ENCODE measurements at regions not wholly inside any gene's neighbourhood (a gene's known extent, or its start where the extent isn't known, plus 50 kb on each side); places are given as distances from the start of the nearest gene placed in this dataset.
"Not testable (repeated sequence)": the region's sequence is repeated elsewhere in the genome, so short reads cannot be mapped to it uniquely, and the experiment has no call there.

GRCh38 chr11:46223252-46223513 lies 54.3 kb upstream of the CREB3L1 start:
- Mint-ChIP-seq H3K4me1 (no peaks in the 10 kb centered on the region), H3K36me3 (no peaks in the 10 kb centered on the region), H3K9me3 (no peaks in the 10 kb centered on the region), H3K27ac (no peak overlapping the region), H3K27me3 (peaks cover 33% of the 10 kb centered on the region), H3K4me3 (no peak overlapping the region)
- CTCF ChIA-PET, result no interaction called here
- no peak for DNase-seq

GRCh38 chr11:46222490-46223251 lies 54.8 kb upstream of the CREB3L1 start:
- H3K4me3 Mint-ChIP-seq, result no peak overlapping the region
- no peaks in the 10 kb centered on the region for H3K4me1 Mint-ChIP-seq
- no peak overlapping the region for H3K27ac Mint-ChIP-seq
- H3K27me3 Mint-ChIP-seq, result peaks cover 32% of the 10 kb centered on the region
- H3K36me3 Mint-ChIP-seq, result no peaks in the 10 kb centered on the region
- H3K9me3 Mint-ChIP-seq, result no peaks in the 10 kb centered on the region
- no peak for DNase-seq
- CTCF ChIA-PET, result no interaction called here

DNA sequence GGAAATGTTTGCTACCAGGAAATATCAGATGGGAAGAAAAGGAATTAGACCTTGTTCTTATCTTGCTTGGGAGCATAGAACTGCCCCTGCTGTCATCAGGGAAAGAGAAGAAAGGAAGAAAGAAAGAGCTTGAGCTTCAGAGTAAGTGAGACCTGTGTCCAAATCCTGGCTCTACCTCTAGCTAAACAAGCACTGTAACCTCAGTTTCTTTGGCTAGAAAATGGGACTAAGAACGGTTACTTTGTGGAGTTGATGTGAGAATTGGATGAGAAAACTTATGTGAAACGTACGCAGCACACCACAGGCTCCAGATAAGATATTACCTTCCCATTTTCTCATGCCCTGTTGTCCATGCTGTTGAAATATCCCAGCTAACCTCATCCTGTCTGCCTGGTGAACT lies 57.1 kb upstream of the CREB3L1 start:
- Mint-ChIP-seq H3K4me1 (no peaks in the 10 kb centered on the region), H3K4me3 (no peak overlapping the region), H3K27ac (no peak overlapping the region), H3K36me3 (no peaks in the 10 kb centered on the region), H3K27me3 (peaks cover 34% of the 10 kb centered on the region), H3K9me3 (no peaks in the 10 kb centered on the region)
- DNase-seq, result no peak
- CTCF ChIA-PET, result no interaction called here

DNA sequence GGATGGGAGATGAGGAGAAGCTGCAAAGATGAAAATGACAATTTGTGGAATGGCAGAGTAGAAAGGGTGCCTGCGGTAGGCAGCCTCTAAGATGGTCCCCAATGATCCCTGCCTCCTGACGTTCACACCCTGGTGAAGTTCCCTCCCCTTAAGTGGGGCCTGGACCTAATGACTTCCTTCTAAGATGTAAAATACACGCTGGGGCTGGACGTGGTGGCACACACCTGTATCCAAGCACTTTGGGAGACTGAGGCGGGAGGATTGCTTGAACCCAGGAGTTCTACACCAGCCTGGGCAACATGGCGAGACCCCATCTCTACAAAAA lies 60.7 kb upstream of the CREB3L1 start:
- CTCF ChIA-PET, result no interaction called here
- H3K4me1 Mint-ChIP-seq, result no peaks in the 10 kb centered on the region
- no peaks in the 10 kb centered on the region for H3K9me3 Mint-ChIP-seq
- DNase-seq, result no peak
- H3K36me3 Mint-ChIP-seq, result no peaks in the 10 kb centered on the region
- H3K27me3 Mint-ChIP-seq, result peaks cover 33% of the 10 kb centered on the region
- H3K27ac Mint-ChIP-seq, result no peak overlapping the region
- H3K4me3 Mint-ChIP-seq, result no peak overlapping the region

GRCh38 chr11:46216019-46216764 lies 61.3 kb upstream of the CREB3L1 start:
- CTCF ChIA-PET, result no interaction called here
- peaks cover 33% of the 10 kb centered on the region for H3K27me3 Mint-ChIP-seq
- no peak overlapping the region for H3K27ac Mint-ChIP-seq

GRCh38 chr11:46215208-46215931 lies 62.1 kb upstream of the CREB3L1 start:
- Mint-ChIP-seq H3K27me3 (peaks cover 28% of the 10 kb centered on the region), H3K4me1 (peaks cover 3% of the 10 kb centered on the region), H3K36me3 (no peaks in the 10 kb centered on the region), H3K4me3 (no peak overlapping the region), H3K9me3 (no peaks in the 10 kb centered on the region), H3K27ac (no peak overlapping the region)
- CTCF ChIA-PET, result no interaction called here
- DNase-seq, result no peak

More at GRCh38 chr11:46216019-46216764, 61.3 kb upstream of the CREB3L1 start:
- H3K9me3 Mint-ChIP-seq, result no peaks in the 10 kb centered on the region
- H3K4me1 Mint-ChIP-seq, result no peaks in the 10 kb centered on the region
- DNase-seq, result no peak
- no peaks in the 10 kb centered on the region for H3K36me3 Mint-ChIP-seq
- H3K4me3 Mint-ChIP-seq, result no peak overlapping the region

DNA sequence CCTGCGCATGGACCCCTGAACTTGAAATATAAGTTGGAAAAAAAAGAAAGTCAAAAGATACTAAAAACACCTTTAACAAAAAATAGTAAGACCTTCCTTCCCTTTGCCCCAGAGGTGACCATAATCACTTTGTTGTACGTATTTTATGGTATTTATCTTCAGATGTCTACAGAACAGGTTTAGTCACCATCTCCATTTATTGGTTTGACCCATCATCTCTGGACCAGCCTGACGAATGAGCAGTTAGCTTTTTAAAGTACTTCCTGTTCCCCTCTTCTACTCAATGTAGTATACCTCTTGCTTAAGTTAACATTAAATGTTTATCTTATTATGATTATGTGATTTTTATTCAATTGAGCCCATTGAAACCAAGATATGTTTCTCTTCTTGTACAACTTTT lies 64.7 kb upstream of the CREB3L1 start:
- no peak for DNase-seq
- Mint-ChIP-seq H3K4me1 (peaks cover 9% of the 10 kb centered on the region), H3K9me3 (no peaks in the 10 kb centered on the region), H3K27me3 (peaks cover 29% of the 10 kb centered on the region), H3K27ac (no peak overlapping the region), H3K36me3 (no peaks in the 10 kb centered on the region), H3K4me3 (no peak overlapping the region)
- CTCF ChIA-PET, result no interaction called here

GRCh38 chr11:46210856-46211255 lies 66.6 kb upstream of the CREB3L1 start:
- Mint-ChIP-seq H3K9me3 (no peaks in the 10 kb centered on the region), H3K27ac (no peak overlapping the region)
- CTCF ChIA-PET, result no interaction called here

DNA sequence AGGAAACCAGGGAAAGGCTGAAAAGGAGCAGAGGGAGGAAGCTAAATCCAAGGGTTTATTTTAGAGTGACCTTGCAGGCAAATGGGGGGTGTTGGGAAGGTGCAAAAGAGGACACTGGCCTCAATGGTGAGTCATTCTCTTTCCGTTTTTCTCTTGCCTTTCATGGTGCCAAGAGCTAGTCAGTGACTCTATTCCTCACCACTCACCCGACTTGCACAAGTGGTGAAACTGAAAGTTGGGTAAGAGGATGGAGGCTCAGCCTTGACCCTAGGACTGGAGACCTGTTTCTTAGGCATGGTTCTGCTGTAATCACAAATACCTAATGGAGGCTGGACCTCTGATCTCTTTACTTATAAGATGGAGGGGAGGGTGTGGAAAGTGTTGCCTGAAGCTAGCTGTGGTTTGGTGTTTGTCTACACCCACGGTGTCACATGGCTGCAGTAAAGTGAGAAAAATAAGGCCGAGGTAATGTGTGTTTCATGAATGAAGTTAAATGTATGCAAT lies 67.3 kb upstream of the CREB3L1 start:
- Mint-ChIP-seq H3K27me3 (peaks cover 21% of the 10 kb centered on the region), H3K36me3 (no peaks in the 10 kb centered on the region), H3K27ac (no peak overlapping the region), H3K9me3 (no peaks in the 10 kb centered on the region), H3K4me3 (no peak overlapping the region), H3K4me1 (peaks cover 9% of the 10 kb centered on the region)
- DNase-seq, result no peak
- CTCF ChIA-PET, result interaction anchor here (0.6 kb wide), 1 partner anchor 83 kb away, joined by 3 read pairs; no protein-coding TSS in a partner anchor

More at GRCh38 chr11:46210856-46211255, 66.6 kb upstream of the CREB3L1 start:
- Mint-ChIP-seq H3K4me3 (no peak overlapping the region), H3K36me3 (no peaks in the 10 kb centered on the region), H3K27me3 (peaks cover 26% of the 10 kb centered on the region), H3K4me1 (peaks cover 9% of the 10 kb centered on the region)
- DNase-seq, result no peak

- not testable (repeated sequence) for H3K36me3 Mint-ChIP-seq, H3K9me3 Mint-ChIP-seq, H3K4me3 Mint-ChIP-seq, DNase-seq, H3K4me1 Mint-ChIP-seq, H3K27ac Mint-ChIP-seq
- H3K27me3 Mint-ChIP-seq, result peaks cover 23% of the 10 kb centered on the region
- CTCF ChIA-PET, result interaction anchor here (0.6 kb wide), 1 partner anchor 82 kb away, joined by 3 read pairs; no protein-coding TSS in a partner anchor
These were observed 67.8 kb upstream of the CREB3L1 start for GRCh38 chr11:46209624-46210023.

DNA sequence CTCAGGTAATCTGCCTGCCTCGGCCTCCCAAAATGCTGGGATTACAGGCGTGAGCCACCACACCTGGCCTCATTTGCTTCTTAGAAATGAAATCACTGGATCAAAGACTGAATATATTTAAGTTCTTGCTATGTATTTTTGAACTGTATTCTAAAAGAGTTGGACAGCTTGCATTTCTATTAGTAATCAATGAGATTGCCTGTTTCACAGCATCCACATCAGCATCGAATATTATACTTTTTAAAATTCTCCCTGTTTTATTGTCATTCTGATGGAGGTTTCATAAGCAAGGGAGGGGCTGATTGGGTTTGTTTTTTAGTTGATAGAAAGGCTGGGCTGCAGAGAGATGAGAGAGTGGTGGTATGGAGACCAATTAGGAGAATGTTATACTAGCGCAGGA lies 68.7 kb upstream of the CREB3L1 start:
- CTCF ChIA-PET, result no interaction called here

GRCh38 chr11:46207270-46207669 lies 70.2 kb upstream of the CREB3L1 start:
- H3K36me3 Mint-ChIP-seq, result no peaks in the 10 kb centered on the region
- H3K4me1 Mint-ChIP-seq, result peaks cover 9% of the 10 kb centered on the region
- CTCF ChIA-PET, result no interaction called here
- H3K27me3 Mint-ChIP-seq, result peaks cover 28% of the 10 kb centered on the region
- no peak overlapping the region for H3K4me3 Mint-ChIP-seq
- no peak overlapping the region for H3K27ac Mint-ChIP-seq
- no peaks in the 10 kb centered on the region for H3K9me3 Mint-ChIP-seq
- no peak for DNase-seq

More for the DNA sequence above, 68.7 kb upstream of the CREB3L1 start:
- DNase-seq, result no peak
- H3K27me3 Mint-ChIP-seq, result peaks cover 27% of the 10 kb centered on the region
- no peak overlapping the region for H3K4me3 Mint-ChIP-seq
- no peak overlapping the region for H3K27ac Mint-ChIP-seq
- H3K36me3 Mint-ChIP-seq, result no peaks in the 10 kb centered on the region
- no peaks in the 10 kb centered on the region for H3K9me3 Mint-ChIP-seq
- peaks cover 9% of the 10 kb centered on the region for H3K4me1 Mint-ChIP-seq

- H3K36me3 Mint-ChIP-seq, H3K27ac Mint-ChIP-seq, CTCF ChIA-PET, H3K9me3 Mint-ChIP-seq, DNase-seq, H3K4me3 Mint-ChIP-seq, H3K4me1 Mint-ChIP-seq: not testable (repeated sequence)
- H3K27me3 Mint-ChIP-seq, result peaks cover 30% of the 10 kb centered on the region
These were observed 73.0 kb upstream of the CREB3L1 start for GRCh38 chr11:46204415-46204814.

DNA sequence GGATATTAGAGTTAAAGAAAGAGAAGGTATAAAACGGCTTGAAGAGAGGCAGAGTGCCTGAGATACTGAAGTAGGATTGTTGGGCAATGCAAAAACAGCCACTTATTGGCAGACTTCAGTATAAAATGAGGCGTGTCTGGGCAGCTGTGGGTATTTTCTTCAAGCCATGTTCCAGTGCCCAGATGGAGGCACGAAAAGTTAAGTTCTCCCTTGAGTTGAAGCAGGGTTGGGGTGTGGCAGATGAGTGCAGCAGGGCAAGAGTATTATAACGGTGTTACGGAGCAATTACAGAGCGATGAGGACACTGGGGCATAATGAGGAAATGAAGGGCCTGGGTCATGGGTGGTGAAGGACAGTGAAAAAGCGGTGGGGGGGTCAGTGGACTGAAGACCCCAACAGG lies 73.7 kb upstream of the CREB3L1 start:
- Mint-ChIP-seq H3K4me3 (no peak overlapping the region), H3K9me3 (no peaks in the 10 kb centered on the region), H3K4me1 (no peaks in the 10 kb centered on the region), H3K27ac (no peak overlapping the region), H3K36me3 (no peaks in the 10 kb centered on the region), H3K27me3 (peaks cover 29% of the 10 kb centered on the region)
- CTCF ChIA-PET, result no interaction called here
- DNase-seq, result no peak
